Pulmonary artery endothelial cell (primary cell): ENCODE measurements at regions not wholly inside any gene's neighbourhood (a gene's known extent, or its start where the extent isn't known, plus 50 kb on each side); places are given as distances from the start of the nearest gene placed in this dataset.
A peak's percentile ranks its signal among the peaks of the same experiment; 100 is the strongest.

Experiments
- DNase-seq: peaks from one replicate; pipeline ENCODE4 v3.0.0-alpha.2; 2011; ENCODE audit warnings: low read depth, low spot score

GRCh38 chr1:207971331-207972219 is 60.6 kb upstream of the CD34 start:
- DNase-seq = no peak

GRCh38 chr1:207970329-207971233 is 59.7 kb upstream of the CD34 start:
- no peak for DNase-seq

GRCh38 chr1:207969528-207969927 is 58.6 kb upstream of the CD34 start:
- DNase-seq = no peak

GRCh38 chr1:207968521-207969009 is 57.6 kb upstream of the CD34 start:
- no peak for DNase-seq

- DNase-seq = no peak
Observed at GRCh38 chr1:207967703-207968102, 56.8 kb upstream of the CD34 start.

- no peak for DNase-seq
Observed at GRCh38 chr1:207966521-207966920, 55.6 kb upstream of the CD34 start.

- DNase-seq = no peak
Observed at GRCh38 chr1:207965392-207966387, 54.8 kb upstream of the CD34 start.

GRCh38 chr1:207964195-207964966 is 53.5 kb upstream of the CD34 start:
- DNase-seq = no peak

GRCh38 chr1:207963427-207964194 is 52.7 kb upstream of the CD34 start:
- DNase-seq = peak; percentile 71

GRCh38 chr1:207962716-207963426 is 51.9 kb upstream of the CD34 start:
- DNase-seq = no peak
